NCI-H524 (cell line): ENCODE measurements at regions not wholly inside any gene's neighbourhood (a gene's known extent, or its start where the extent isn't known, plus 50 kb on each side); places are given as distances from the start of the nearest gene placed in this dataset.
"Not testable (repeated sequence)": the region's sequence is repeated elsewhere in the genome, so short reads cannot be mapped to it uniquely, and the experiment has no call there.

Experiments
- DNase-seq, 2 experiments: peaks; one replicate each; lab custom pipeline; 2025; lab: John Stamatoyannopoulos, UW

- no peak for DNase-seq
These were observed 238.2 kb downstream of the NRIP1 start for GRCh38 chr21:14826630-14827029.

DNA sequence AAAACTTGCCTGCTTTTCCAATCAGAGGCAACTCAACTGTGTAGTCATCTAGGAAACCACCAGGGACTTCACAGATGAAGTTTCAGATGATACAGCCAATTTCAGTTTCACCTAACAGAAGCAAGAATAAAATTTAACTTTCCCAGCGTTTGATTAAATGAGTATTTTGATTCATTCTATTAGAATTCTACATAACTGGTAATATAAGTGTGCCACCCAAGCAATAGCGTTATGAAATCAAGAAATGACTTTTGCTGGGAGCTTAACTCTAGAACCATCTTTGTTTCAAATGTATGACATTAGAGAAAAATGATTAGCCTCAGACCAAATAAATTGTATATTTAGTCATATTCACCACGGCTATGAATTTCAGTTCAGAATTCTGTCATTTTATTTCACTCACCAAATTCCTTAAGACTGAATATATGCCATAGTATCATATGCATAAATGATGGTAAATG, 239.3 kb downstream of the NRIP1 start:
- DNase-seq = no peak

DNA sequence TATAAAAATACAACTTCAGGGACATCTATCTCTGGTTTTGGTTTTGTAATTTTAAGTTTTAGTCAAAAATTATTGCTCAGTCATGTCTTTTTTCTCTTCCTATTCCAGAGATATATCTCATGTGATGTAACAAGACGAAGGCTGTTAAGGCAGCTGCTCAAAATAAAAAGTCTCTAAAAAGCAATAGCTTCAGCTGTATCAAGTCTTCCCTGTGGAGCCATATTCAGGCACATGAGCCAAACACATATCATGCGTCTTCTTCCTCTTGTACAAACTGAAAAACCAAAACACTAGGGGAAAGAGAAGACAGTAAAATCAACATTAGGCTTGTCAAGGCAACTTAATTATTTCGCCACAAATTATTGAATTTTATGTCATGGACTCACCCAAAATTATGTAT, 240.7 kb downstream of the NRIP1 start:
- DNase-seq = no peak

GRCh38 chr21:14817311-14817710, 247.5 kb downstream of the NRIP1 start:
- DNase-seq = peak in 1 of 2 experiments; percentile 35

DNA sequence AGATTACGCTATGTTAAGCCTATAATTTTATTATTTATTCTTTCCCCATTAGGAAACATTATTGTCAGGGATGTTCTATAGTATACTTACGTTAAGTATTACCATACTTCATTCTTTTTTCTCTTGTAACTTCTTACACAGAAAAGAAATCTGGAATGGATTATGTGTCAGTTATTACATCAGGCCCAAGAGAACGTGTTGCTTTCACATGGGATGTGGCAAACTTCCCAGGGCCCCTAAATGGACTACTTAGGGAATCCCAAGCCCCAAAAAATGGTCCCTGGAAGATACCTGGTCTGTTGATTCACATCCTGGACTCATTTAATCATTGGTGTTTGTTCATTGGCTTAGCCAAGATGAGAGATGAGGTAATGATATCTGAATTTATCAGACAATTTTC, 249.8 kb downstream of the NRIP1 start:
- DNase-seq = no peak

DNA sequence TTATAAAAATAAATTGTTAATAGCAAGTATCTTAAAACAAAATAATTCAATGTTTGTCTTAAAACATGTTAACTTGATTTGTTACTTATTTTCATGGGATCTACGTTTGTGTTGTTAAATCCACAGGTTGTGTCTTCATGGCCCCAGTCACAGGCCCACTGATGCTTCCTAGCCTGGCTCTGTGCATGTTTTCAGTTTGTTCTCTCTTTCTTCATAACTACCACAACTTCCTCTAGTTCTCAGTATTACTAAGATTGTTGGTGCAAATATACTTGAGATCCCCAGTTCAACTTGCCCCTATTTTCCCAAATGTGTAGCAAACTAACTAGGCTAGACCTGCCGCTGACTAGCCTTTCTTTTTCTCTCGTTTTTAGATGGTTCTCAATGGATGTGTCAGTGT, 250.5 kb downstream of the NRIP1 start:
- no peak for DNase-seq

GRCh38 chr21:14804170-14804569, 258.1 kb upstream of the SAMSN1 start:
- DNase-seq = not testable (repeated sequence)

DNA sequence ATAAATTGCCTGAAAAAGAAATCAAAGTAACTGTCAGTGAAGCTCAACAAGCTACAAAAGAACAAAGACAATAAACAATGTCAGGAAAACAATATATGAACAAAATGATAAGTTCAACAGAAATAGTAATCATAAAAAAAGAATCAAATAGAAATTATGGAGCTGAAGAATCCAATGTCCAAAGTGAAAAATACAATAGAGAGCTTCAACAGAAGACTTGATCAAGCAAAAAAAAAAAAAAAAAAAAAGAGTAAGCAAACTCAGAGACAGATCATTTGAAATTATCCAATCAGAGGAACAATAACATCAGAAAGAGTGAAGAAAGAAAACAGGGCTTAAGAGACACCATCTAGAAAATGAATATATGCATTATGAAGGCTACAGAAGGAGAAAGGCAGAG, 251.4 kb upstream of the SAMSN1 start:
- DNase-seq = no peak

GRCh38 chr21:14787312-14787711, 241.2 kb upstream of the SAMSN1 start:
- DNase-seq = no peak

DNA sequence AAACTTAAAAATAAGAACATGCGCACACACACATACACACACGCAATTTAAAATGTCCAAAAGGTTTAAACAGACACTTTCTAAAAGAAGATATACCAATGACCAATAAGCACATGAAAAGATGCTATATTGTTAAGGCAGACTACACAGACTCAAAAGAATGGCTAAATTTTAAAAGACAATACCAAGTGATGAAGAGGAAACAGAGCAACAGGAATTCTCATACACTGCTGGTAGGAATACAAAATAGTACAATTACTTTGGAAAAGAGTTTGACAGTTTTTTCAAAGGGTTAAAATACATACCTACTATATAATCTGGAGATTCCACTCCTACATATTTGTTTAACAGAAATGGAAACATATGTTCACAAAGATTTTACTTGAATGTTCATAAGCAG, 239.6 kb upstream of the SAMSN1 start:
- DNase-seq = no peak

GRCh38 chr21:14773777-14774345, 227.7 kb upstream of the SAMSN1 start:
- DNase-seq = peak; percentile 29 to 68

DNA sequence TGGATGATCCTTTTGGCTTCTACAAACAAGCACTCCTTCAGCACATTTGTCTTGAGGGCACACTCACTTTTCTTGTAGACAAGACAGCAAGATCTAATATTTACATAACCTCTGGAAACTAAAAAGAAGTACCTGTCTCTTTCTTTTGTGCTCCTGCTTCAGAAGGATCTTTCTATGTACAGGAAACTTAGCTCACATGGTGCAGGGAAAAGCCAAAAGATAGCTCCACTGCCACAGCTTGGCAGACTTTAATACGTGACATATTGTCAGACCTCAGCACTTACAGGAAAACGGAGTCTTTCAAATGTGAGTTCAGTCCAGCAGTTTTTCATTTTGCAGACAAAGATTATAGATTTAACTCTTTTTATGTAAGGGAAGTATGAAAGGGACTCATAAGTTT, 225.5 kb upstream of the SAMSN1 start:
- no peak for DNase-seq

- no peak for DNase-seq
These were observed 221.9 kb upstream of the SAMSN1 start for GRCh38 chr21:14768042-14768441.

DNA sequence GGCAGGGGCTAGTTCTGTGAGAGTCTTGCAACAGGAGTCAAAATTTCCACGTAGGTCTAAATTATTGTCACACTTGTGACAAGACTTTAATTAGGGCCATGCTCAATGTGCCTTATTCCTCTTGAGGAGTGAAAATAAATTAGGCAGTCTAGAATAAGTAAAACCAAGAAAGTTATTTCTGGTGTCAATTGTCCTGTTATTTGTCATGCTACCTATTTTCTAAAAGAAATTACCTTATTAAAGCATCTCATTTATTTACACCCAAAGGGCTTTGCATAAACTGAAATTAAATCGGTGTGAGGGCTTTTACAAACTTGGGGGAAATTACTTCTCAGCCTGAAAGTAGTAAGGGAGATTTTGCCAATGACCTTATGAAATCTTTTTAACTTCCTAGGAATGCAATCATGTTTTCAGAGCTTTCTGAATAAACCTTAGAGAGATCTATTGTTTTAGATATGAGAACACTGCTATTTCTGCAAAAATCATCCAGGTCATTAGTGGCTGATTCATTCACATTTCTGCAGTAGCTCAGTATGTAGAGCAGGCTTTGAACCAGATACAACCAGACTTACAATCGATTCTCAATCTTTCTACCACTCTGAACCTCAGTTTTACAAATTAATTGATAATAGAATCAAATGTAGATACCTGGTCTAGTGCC, 221.2 kb upstream of the SAMSN1 start:
- DNase-seq = no peak

DNA sequence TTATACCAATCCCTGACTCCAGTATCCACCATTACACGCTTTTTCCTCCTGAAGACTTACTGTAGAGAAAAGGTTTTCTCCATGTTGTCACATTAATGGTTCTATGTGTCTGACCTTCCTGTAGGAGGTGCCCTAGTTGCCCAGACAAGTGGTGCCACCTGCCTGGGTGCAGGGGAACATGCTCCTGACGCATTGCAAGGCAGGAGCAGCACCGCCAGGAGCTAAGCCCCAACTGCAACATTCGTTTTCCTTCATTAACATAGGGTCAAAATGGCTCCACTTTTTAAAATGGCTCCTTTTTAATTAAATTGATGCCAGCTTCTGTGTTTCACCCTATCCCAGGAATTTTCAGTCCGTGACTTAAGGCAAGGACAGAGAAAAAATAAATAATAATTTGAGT, 220.1 kb upstream of the SAMSN1 start:
- DNase-seq = no peak

DNA sequence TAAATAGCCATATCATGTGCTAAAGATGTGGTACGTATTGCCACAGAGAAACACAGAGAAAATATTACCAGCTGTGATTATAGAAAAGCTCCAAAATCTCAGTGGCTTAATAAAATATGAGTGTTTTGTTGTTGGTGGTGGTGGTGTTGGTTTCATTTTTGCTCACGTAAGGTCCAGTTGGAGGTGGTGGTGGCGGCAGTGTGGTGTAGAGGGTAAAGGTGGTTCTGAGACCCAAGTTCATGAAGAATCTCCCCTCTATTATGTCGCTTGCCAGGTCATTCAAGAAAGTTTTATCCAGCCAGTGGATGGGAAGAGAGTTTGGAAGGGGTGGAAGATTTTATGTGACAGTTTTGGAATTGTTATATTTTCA, 217.6 kb upstream of the SAMSN1 start:
- no peak for DNase-seq

DNA sequence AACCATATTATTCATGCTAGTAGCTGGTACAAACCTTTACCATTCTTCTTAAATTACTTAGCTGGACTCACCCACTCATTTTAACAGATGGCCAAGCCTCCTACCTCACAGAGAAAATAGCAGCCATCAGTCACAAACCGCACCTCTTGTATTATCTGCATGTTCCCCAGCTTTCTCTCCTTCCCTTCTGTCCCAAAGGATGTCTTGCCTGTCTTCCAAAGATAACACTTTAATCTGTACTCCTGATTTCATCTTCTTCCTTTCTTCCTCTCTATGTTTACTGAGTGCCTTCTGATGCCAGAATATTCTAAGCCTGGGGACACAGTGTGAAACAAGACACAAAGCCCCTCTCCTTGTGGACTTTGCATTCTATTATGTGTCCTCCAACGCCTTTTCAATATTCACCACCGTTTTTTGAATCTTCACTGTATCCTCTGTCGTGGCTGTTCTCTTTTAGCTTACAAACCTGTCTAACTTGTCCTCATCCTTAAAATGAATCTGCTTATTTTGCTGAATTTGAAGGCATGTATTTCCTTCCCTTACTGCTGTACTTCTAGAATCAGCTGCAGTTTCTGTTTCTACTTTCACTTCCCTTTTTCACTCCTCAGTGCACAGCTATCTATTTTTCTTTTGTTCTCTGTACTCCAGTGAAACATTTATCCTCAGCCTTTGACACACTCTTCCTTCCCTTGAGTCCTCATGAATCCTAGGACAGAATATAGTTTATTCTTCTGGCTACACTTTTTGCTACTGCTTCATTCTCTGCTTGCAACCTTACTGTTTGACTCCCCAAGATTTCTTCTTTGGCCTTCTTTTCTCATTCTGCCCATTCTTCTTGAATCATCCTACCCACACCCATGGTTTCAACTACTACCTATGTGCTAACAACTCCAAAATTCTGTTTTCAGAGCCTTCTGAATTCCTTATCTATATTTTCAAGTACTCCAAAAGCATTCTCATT, 216.9 kb upstream of the SAMSN1 start:
- DNase-seq = peak; percentile 8 to 61

- DNase-seq = no peak
These were observed 216.2 kb upstream of the SAMSN1 start for GRCh38 chr21:14762327-14762726.

GRCh38 chr21:14759285-14759684, 213.2 kb upstream of the SAMSN1 start:
- DNase-seq = no peak

DNA sequence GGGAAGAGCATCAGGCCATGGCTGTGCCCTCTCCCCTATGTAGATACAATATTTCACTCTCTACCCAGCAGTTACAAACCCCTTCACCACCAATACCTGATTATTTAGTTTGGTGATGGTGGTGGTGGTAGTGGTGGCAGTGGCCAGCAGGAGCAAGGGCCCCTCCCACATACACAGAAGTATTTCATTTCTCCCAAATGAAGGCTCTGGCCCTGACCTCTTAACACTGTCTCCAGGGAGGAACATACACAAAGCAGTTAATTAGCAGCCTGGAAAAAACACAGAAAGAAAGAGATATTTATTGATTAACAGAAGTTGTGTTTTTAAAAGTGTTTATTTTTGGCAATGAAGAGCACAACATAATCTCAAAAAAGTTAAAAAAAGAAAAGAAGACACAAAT, 212.7 kb upstream of the SAMSN1 start:
- DNase-seq = no peak

DNA sequence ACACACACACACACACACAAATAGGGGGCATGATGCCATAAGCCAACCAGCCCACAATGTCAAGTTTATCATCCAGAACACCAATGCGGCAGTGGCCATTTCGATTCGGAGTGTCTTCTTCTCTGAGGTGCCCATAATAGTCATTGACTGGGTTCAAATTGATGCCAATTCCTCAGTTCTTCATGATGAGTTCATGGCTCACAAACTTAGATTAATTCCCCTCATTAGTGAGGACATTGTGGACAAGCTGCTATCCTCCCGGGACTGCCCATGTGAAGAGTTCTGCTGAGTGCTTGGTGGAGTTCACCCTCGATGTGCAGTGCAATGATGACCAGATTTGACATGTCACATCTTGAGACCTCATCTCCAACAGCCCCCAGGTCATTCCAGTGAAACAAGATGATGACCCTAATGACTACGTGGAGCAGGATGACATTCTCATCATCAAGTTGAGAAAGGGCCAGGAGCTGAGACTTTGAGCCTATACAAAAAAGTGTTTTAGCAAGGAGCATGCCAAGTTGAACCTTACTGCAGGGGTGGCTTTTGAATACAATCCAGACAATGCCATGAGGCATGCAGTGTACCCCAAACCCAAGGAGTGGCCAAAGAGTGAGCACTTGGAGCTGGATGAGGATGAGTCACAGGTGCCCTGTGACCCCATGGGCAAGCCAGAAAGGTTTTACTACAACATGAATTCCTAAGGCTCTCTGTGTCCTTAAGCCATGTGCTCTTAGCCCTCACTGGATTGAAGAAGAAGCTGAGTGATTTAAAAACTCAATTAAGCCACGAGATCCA, 211.6 kb upstream of the SAMSN1 start:
- no peak for DNase-seq

GRCh38 chr21:14755086-14755485, 209.0 kb upstream of the SAMSN1 start:
- no peak for DNase-seq
